Endothelial cell of umbilical vein (primary cell): ENCODE measurements at regions not wholly inside any gene's neighbourhood (a gene's known extent, or its start where the extent isn't known, plus 50 kb on each side); places are given as distances from the start of the nearest gene placed in this dataset.

Source experiments
- BruUV-seq: library from RNA; stranded (reverse); fragments of 400-500 nt; replicated peaks from 2 replicates; lab custom pipeline; 2021; lab: Mats Ljungman, UMichigan
- CTCF ChIA-PET: fragments of 300-600, 350-600 bp; sonication (Branson Sonifier 250); formaldehyde crosslinking; loops from one replicate; lab custom pipeline; 2021; ENCODE audit warnings: antibody characterized with exemption, inconsistent platforms; lab: Charles Lee
- POLR2A ChIA-PET: fragments of 300-600, 350-600 bp; sonication (Branson Sonifier 250); formaldehyde crosslinking; loops from one replicate; lab custom pipeline; 2021; ENCODE audit warnings: antibody characterized with exemption, inconsistent platforms; lab: Charles Lee
- DNase-seq: peaks from one replicate; pipeline ENCODE4 v3.0.0-alpha.2; 2011; ENCODE audit warnings: low read depth, low spot score
- FAIRE-seq: peaks from 2 replicates; lab custom pipeline; 2011; peaks lifted over from hg19 to GRCh38; lab: Jason Lieb, UNC
- H2AFZ ChIP-seq: 2 replicates; pipeline ENCODE4 v1.6.0; 2012; ENCODE audit warnings: low read depth, low read length, control low read depth, inconsistent platforms
- H3K27ac ChIP-seq: 2 replicates; pipeline ENCODE4 v1.5.1; 2011; ENCODE audit warnings: low read depth, mild to moderate bottlenecking, control low read depth, low read length, moderate library complexity; ENCODE audit not compliant: insufficient read depth
- H3K27me3 ChIP-seq, 2 experiments: 2 replicates each; pipeline versions ENCODE4 v1.6.0 to v1.6.1; 2011; ENCODE audit warnings: low read length in 2 of 2, mixed read lengths in 1 of 2; ENCODE audit not compliant: control insufficient read depth in 2 of 2, insufficient read depth in 2 of 2
- H3K36me3 ChIP-seq, 2 experiments: 2 replicates in 1 of 2; 3 replicates in 1 of 2; pipeline ENCODE4 v1.5.1; 2011; ENCODE audit warnings: low read length in 2 of 2, mild to moderate bottlenecking in 1 of 2, moderate library complexity in 1 of 2; ENCODE audit not compliant: control insufficient read depth in 2 of 2, insufficient read depth in 2 of 2; ENCODE audit errors: extremely low read depth in 1 of 2
- H3K4me1 ChIP-seq: 3 replicates; pipeline ENCODE4 v1.5.1; 2011; ENCODE audit warnings: mild to moderate bottlenecking, low read length; ENCODE audit not compliant: control insufficient read depth, insufficient read depth; ENCODE audit errors: extremely low read depth
- H3K4me2 ChIP-seq: 2 replicates; pipeline ENCODE4 v1.6.1; 2011; ENCODE audit warnings: low read length, control low read depth, mixed read lengths; ENCODE audit not compliant: insufficient read depth
- H3K4me3 ChIP-seq, 3 experiments: fragments of 200-600 bp in 1 of 3; sonication (generic), shearing (Covaris generic) in 1 of 3; replicated peaks in 1 of 3; 2 replicates each; pipeline ENCODE4 v1.5.1; 2011 to 2016; ENCODE audit warnings: control low read depth in 3 of 3, low read length in 3 of 3, mild to moderate bottlenecking in 2 of 3, inconsistent platforms in 1 of 3, low read depth in 1 of 3, moderate library complexity in 1 of 3; ENCODE audit not compliant: insufficient read depth in 1 of 3
- H3K79me2 ChIP-seq: 2 replicates; pipeline ENCODE4 v1.6.0; 2012; ENCODE audit warnings: low read length, inconsistent platforms; ENCODE audit not compliant: control insufficient read depth, insufficient read depth
- H3K9ac ChIP-seq: replicated peaks from 2 replicates; pipeline ENCODE3; 2011; ENCODE audit warnings: low read length, control low read depth; ENCODE audit not compliant: insufficient read depth; ENCODE audit errors: extremely low read depth
- H3K9me1 ChIP-seq: replicated peaks from 3 replicates; pipeline ENCODE4 v1.6.0; 2011; ENCODE audit warnings: mild to moderate bottlenecking, low read length; ENCODE audit not compliant: control insufficient read depth, insufficient read depth; ENCODE audit errors: extremely low read depth
- H3K9me3 ChIP-seq: replicated peaks from 2 replicates; pipeline ENCODE4 v1.5.1; 2012; ENCODE audit warnings: low read length, inconsistent platforms; ENCODE audit not compliant: control insufficient read depth, insufficient read depth
- H4K20me1 ChIP-seq: replicated peaks from 2 replicates; pipeline ENCODE3; 2011; ENCODE audit warnings: mild to moderate bottlenecking, low read length; ENCODE audit not compliant: control insufficient read depth, insufficient read depth; ENCODE audit errors: extremely low read depth
- CTCF ChIP-seq, 2 donors: IDR thresholded peaks; 1 replicate in 1 of 2; 2 replicates in 1 of 2; pipeline ENCODE4 v1.5.1; 2011; ENCODE audit warnings: low read length in 2 of 2, mild to moderate bottlenecking in 2 of 2, moderate library complexity in 2 of 2, control low read depth in 1 of 2, inconsistent platforms in 1 of 2, low read depth in 1 of 2; ENCODE audit not compliant: insufficient read depth in 1 of 2; ENCODE audit errors: extremely low read depth in 1 of 2
- EZH2 ChIP-seq: IDR thresholded peaks from 2 replicates; pipeline ENCODE4 v1.6.1; 2012; ENCODE audit warnings: borderline replicate concordance, low read depth, mild to moderate bottlenecking, moderate library complexity, low read length, inconsistent platforms; ENCODE audit not compliant: severe bottlenecking
- FOS ChIP-seq: IDR thresholded peaks from 2 replicates; pipeline ENCODE4 v1.6.1; 2011; ENCODE audit warnings: mild to moderate bottlenecking, low read length, moderate library complexity, borderline replicate concordance; ENCODE audit not compliant: insufficient read depth
- GATA2 ChIP-seq: IDR thresholded peaks from 2 replicates; pipeline ENCODE4 v1.7.0; 2011; ENCODE audit warnings: low read depth, mild to moderate bottlenecking, moderate library complexity, mixed read lengths, low read length; ENCODE audit not compliant: insufficient read length, insufficient read depth
- JUN ChIP-seq: IDR thresholded peaks from 2 replicates; pipeline ENCODE4 v1.6.1; 2011; ENCODE audit warnings: borderline replicate concordance, low read depth; ENCODE audit not compliant: insufficient read length, insufficient read depth
- MAX ChIP-seq: IDR thresholded peaks from 2 replicates; pipeline ENCODE4 v1.6.1; 2011; ENCODE audit not compliant: insufficient read depth, insufficient read length
- MYC ChIP-seq: IDR thresholded peaks from one replicate; pipeline ENCODE4 v1.6.1; 2011; ENCODE audit warnings: mild to moderate bottlenecking, low read depth, low read length
- POLR2A ChIP-seq: IDR thresholded peaks from 2 replicates; pipeline ENCODE4 v1.6.1; 2012; ENCODE audit warnings: low read depth, mild to moderate bottlenecking, control low read depth, low read length
- POLR2AphosphoS5 ChIP-seq: IDR thresholded peaks from 2 replicates; pipeline ENCODE4 v1.6.1; 2012; ENCODE audit warnings: low read depth, mild to moderate bottlenecking, control low read depth, low read length, moderate library complexity; ENCODE audit not compliant: insufficient read depth
- dilution Hi-C: fragments of 300-500 bp; cut with MboI; formaldehyde crosslinking; loops from one replicate; pipeline ENCODE4 v1.15.0; 2019; ENCODE audit warnings: low sequenced_read_pairs; ENCODE audit not compliant: extremely low pct_ligation_motif_present
- intact Hi-C: fragments of 100-400 bp; cut with micrococcal nuclease; formaldehyde crosslinking; loops from one replicate; pipeline ENCODE4 v1.10.0; 2022

- dilution Hi-C loops = no loop called here
- H4K20me1 ChIP-seq = no peaks in the 10 kb centered on the region
- H3K9me1 ChIP-seq = no peaks in the 10 kb centered on the region
- no peak for TF ChIP-seq MYC
- no peak for TF ChIP-seq EZH2
- TF ChIP-seq CTCF (IDR thresholded peaks at IDR 0.05; ENCODE audit: extremely low read depth in 1 of 2, insufficient read depth in 1 of 2, low read depth in 1 of 2, low read length in 2 of 2) = no peak
- no peak for TF ChIP-seq POLR2AphosphoS5
- no peak for TF ChIP-seq JUN
- no peak for TF ChIP-seq GATA2
- TF ChIP-seq FOS = no peak
- TF ChIP-seq MAX = no peak
- no peak for TF ChIP-seq POLR2A
- intact Hi-C loops = no loop called here
- DNase-seq (no peak), FAIRE-seq (no peak)
- no peak overlapping the region for H2AFZ ChIP-seq
- no peaks in the 10 kb centered on the region for H3K9me3 ChIP-seq
- no peak overlapping the region for H3K9ac ChIP-seq
- CTCF ChIA-PET = no interaction called here
- H3K27ac ChIP-seq = no peak overlapping the region
- no peak overlapping the region for H3K4me2 ChIP-seq
- H3K4me1 ChIP-seq = no peaks in the 10 kb centered on the region
- no TSS peak for BruUV-seq
- H3K4me3 ChIP-seq = no peak overlapping the region
- H3K27me3 ChIP-seq = no peaks in the 10 kb centered on the region
- POLR2A ChIA-PET = no interaction called here
- no peaks in the 10 kb centered on the region for H3K79me2 ChIP-seq
- no peaks in the 10 kb centered on the region for H3K36me3 ChIP-seq
Observed at GRCh38 chr1:102047724-102048123, 51.0 kb upstream of the OLFM3 start.
